ENCODE measurements at regions not wholly inside any gene's neighbourhood (a gene's known extent, or its start where the extent isn't known, plus 50 kb on each side); places are given as distances from the start of the nearest gene placed in this dataset.

DNA sequence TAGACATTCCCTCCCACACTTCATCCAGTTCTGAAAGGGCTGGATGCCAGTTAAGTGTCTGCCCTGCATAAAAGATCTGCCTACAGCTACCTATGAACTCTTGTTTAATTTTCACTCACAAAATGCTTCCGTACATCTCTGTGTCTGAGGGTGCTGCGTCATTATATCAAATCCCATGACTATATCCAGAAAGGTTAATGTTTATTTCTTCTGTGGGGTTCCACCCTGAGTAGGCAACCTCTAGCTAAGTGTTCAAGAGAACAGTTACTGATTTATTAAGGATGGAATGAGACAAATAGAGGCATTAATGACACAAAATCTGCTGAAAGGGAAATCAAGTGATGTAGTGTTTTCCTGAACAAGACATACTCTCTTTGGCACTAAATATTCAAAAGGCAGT is 220.2 kb downstream of the MTHFS start:
- ATAC-seq (ENCODE audit: low read depth): no peak
- Histone ChIP-seq H3K27me3 (ENCODE audit: insufficient read depth, poor library complexity, severe bottlenecking) (no peaks in the 10 kb centered on the region), H3K27ac (ENCODE audit: poor library complexity, severe bottlenecking) (no peak overlapping the region), H3K9me3 (ENCODE audit: severe bottlenecking) (no peaks in the 10 kb centered on the region), H3K36me3 (ENCODE audit: low read depth) (no peaks in the 10 kb centered on the region), H3K4me3 (ENCODE audit: severe bottlenecking) (no peak overlapping the region), H3K4me1 (ENCODE audit: insufficient read depth, poor library complexity, severe bottlenecking) (peaks cover 31% of the 10 kb centered on the region)
- no peak for DNase-seq (ENCODE audit: low spot score)
- TF ChIP-seq, protein P1, sequence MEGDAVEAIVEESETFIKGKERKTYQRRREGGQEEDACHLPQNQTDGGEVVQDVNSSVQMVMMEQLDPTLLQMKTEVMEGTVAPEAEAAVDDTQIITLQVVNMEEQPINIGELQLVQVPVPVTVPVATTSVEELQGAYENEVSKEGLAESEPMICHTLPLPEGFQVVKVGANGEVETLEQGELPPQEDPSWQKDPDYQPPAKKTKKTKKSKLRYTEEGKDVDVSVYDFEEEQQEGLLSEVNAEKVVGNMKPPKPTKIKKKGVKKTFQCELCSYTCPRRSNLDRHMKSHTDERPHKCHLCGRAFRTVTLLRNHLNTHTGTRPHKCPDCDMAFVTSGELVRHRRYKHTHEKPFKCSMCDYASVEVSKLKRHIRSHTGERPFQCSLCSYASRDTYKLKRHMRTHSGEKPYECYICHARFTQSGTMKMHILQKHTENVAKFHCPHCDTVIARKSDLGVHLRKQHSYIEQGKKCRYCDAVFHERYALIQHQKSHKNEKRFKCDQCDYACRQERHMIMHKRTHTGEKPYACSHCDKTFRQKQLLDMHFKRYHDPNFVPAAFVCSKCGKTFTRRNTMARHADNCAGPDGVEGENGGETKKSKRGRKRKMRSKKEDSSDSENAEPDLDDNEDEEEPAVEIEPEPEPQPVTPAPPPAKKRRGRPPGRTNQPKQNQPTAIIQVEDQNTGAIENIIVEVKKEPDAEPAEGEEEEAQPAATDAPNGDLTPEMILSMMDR (IDR thresholded peaks at IDR 0.05; ENCODE audit: poor library complexity, severe bottlenecking): no peak

DNA sequence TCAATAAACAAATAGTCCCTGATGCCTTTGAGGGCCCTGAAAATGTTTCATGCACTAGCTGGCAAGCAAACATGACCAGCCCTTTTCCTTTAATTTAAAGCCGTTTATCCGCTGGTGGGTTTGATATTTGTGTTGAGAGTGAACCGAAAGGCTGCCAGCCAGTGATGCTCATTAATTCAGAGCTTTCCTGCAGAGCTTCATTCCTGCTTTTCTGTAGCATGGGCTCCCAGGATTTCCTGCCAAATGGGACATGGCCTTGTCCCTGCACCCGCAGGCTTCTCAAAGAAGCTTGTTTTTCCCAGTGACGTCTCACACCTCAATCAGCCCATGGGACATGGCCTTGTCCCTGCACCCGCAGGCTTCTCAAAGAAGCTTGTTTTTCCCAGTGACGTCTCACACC is 219.6 kb downstream of the MTHFS start:
- ATAC-seq (ENCODE audit: low read depth) (no peak), DNase-seq (ENCODE audit: low spot score) (no peak)
- H3K27ac ChIP-seq (ENCODE audit: poor library complexity, severe bottlenecking): no peak overlapping the region
- no peak overlapping the region for H3K4me3 ChIP-seq (ENCODE audit: severe bottlenecking)
- TF ChIP-seq, protein P1 (IDR thresholded peaks at IDR 0.05; ENCODE audit: poor library complexity, severe bottlenecking): no peak
- no peaks in the 10 kb centered on the region for H3K27me3 ChIP-seq (ENCODE audit: insufficient read depth, poor library complexity, severe bottlenecking)
- H3K4me1 ChIP-seq (ENCODE audit: insufficient read depth, poor library complexity, severe bottlenecking): peaks cover 34% of the 10 kb centered on the region
- H3K9me3 ChIP-seq (ENCODE audit: severe bottlenecking): no peaks in the 10 kb centered on the region
- no peaks in the 10 kb centered on the region for H3K36me3 ChIP-seq (ENCODE audit: low read depth)

DNA sequence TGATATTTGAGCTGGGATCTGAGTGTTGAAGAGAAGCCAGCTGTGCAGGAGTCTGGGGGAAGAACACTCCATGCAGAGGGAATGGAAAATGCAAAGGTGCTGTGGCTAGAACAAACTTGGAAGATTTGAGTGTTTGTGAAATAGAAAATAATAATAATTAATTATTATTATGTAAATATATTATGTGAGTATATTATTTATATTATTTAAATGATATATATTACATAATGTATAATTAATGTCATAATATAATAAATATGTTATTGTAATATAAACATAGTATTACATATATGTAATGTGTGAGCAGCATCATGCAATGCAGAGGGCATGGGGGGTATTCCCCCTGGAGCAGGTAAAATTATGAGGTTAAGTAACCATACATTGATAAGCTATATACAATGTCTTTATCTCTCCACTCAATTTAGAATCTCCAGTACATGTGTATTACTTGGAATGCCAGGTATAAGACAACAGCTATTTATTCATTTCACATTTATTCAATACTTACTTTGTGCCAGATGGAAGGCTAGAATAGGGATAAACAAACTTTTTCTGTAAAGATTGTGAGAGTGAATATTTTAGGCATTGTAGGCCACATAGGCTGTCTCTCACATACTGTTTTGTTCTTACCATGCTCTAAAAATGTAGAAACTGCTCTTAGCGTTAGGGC is 218.6 kb downstream of the MTHFS start:
- Histone ChIP-seq H3K36me3 (ENCODE audit: low read depth) (no peaks in the 10 kb centered on the region), H3K4me1 (ENCODE audit: insufficient read depth, poor library complexity, severe bottlenecking) (peaks cover 38% of the 10 kb centered on the region), H3K4me3 (ENCODE audit: severe bottlenecking) (no peak overlapping the region), H3K27me3 (ENCODE audit: insufficient read depth, poor library complexity, severe bottlenecking) (no peaks in the 10 kb centered on the region), H3K9me3 (ENCODE audit: severe bottlenecking) (no peaks in the 10 kb centered on the region), H3K27ac (ENCODE audit: poor library complexity, severe bottlenecking) (no peak overlapping the region)
- TF ChIP-seq, protein P1 (IDR thresholded peaks at IDR 0.05; ENCODE audit: poor library complexity, severe bottlenecking): no peak
- no peak for DNase-seq (ENCODE audit: low spot score)
- no peak for ATAC-seq (ENCODE audit: low read depth)

DNA sequence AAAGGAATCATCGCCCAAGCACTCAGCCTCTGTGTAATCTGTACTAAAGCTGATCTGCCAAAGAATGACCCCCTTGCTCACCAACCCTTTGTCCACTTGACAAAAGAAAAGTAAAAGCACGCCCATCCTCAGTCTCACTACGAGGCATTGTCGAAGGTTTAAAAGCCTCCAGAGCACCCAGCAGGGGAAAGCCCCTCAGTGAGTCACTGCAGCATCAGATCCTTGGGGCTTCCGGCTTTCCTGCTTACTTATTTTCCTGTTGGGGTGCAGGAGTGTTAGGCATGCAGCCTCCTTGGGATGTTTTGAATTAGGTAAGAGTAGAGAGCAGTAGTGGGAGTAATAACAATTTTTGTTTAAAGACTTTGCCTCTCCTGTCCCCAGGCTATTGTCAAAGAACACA is 216.1 kb downstream of the MTHFS start:
- peak overlapping the region; percentile 69 for H3K27ac ChIP-seq (ENCODE audit: poor library complexity, severe bottlenecking)
- H3K4me1 ChIP-seq (ENCODE audit: insufficient read depth, poor library complexity, severe bottlenecking): peaks cover 31% of the 10 kb centered on the region

DNA sequence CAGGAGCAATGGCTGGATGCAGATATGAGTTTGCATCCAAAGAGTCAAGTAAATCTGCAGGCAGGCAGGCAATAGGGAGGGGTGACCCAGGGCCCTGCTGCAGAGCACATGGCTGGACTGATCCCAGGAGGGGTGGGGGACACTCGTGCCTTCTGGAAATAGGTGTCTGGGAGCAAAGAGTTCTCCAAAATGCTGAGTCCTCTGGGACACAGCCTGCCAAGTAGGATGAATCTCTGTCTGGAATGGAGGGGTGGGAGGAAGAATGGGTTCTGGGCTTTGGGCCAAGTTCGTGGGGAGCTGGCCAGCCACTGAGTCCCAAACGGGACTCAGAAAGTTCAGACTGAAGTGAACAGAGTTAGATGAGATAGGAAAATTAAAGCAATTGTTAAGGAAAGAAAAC is 214.5 kb downstream of the MTHFS start:
- ATAC-seq (ENCODE audit: low read depth) (peak; percentile 3; the same call in 2 of the 3 replicates), DNase-seq (ENCODE audit: low spot score) (no peak)
- peaks cover 31% of the 10 kb centered on the region for H3K4me1 ChIP-seq (ENCODE audit: insufficient read depth, poor library complexity, severe bottlenecking)
- peak overlapping the region; percentile 69 for H3K27ac ChIP-seq (ENCODE audit: poor library complexity, severe bottlenecking)
- TF ChIP-seq, protein P1 (IDR thresholded peaks at IDR 0.05; ENCODE audit: poor library complexity, severe bottlenecking): no peak
- no peaks in the 10 kb centered on the region for H3K27me3 ChIP-seq (ENCODE audit: insufficient read depth, poor library complexity, severe bottlenecking)
- no peak overlapping the region for H3K4me3 ChIP-seq (ENCODE audit: severe bottlenecking)
- H3K36me3 ChIP-seq (ENCODE audit: low read depth): no peaks in the 10 kb centered on the region
- no peaks in the 10 kb centered on the region for H3K9me3 ChIP-seq (ENCODE audit: severe bottlenecking)

More for the DNA sequence above, 216.1 kb downstream of the MTHFS start:
- no peaks in the 10 kb centered on the region for H3K27me3 ChIP-seq (ENCODE audit: insufficient read depth, poor library complexity, severe bottlenecking)
- peak; percentile 87 for DNase-seq (ENCODE audit: low spot score)
- TF ChIP-seq, protein P1 (IDR thresholded peaks at IDR 0.05; ENCODE audit: poor library complexity, severe bottlenecking): no peak
- no peaks in the 10 kb centered on the region for H3K9me3 ChIP-seq (ENCODE audit: severe bottlenecking)
- no peak overlapping the region for H3K4me3 ChIP-seq (ENCODE audit: severe bottlenecking)
- ATAC-seq (ENCODE audit: low read depth): peak; percentile 92
- H3K36me3 ChIP-seq (ENCODE audit: low read depth): no peaks in the 10 kb centered on the region
